ACC112 (cell line): ENCODE measurements at regions not wholly inside any gene's neighbourhood (a gene's known extent, or its start where the extent isn't known, plus 50 kb on each side); places are given as distances from the start of the nearest gene placed in this dataset.

ENCODE experiments used
- H2AFZ ChIP-seq: fragments of 200-600 bp; sonication (generic); one replicate; pipeline ENCODE4 v1.6.0; 2017; ENCODE audit warnings: antibody characterized with exemption, low read length; ENCODE audit not compliant: unreplicated experiment
- H3K27ac ChIP-seq: fragments of 200-600 bp; sonication (generic); 2 replicates; pipeline ENCODE4 v1.5.1; 2014; ENCODE audit warnings: low read depth, mild to moderate bottlenecking, antibody characterized with exemption, low read length, moderate library complexity
- H3K27me3 ChIP-seq: fragments of 200-600 bp; sonication (generic); 2 replicates; pipeline ENCODE4 v1.6.1; 2014; ENCODE audit warnings: mild to moderate bottlenecking, antibody characterized with exemption, low read length, moderate library complexity, mixed read lengths; ENCODE audit not compliant: insufficient read depth
- H3K36me3 ChIP-seq: fragments of 200-600 bp; sonication (generic); 2 replicates; pipeline ENCODE4 v1.6.1; 2016; ENCODE audit warnings: mild to moderate bottlenecking, antibody characterized with exemption, low read length, moderate library complexity, mixed read lengths; ENCODE audit not compliant: insufficient read depth
- H3K4me1 ChIP-seq: fragments of 200-600 bp; sonication (generic); one replicate; pipeline ENCODE4 v1.6.1; 2016; ENCODE audit warnings: low read length, mixed read lengths; ENCODE audit not compliant: insufficient read depth, unreplicated experiment, control insufficient read depth
- H3K4me3 ChIP-seq: fragments of 200-600 bp; sonication (generic); 2 replicates; pipeline ENCODE4 v1.5.1; 2014; ENCODE audit warnings: mild to moderate bottlenecking, low read depth, low read length
- H3K79me2 ChIP-seq: fragments of 200-600 bp; sonication (generic); one replicate; pipeline ENCODE4 v1.6.0; 2016; ENCODE audit warnings: low read length; ENCODE audit not compliant: control insufficient read depth, unreplicated experiment, insufficient read depth

DNA sequence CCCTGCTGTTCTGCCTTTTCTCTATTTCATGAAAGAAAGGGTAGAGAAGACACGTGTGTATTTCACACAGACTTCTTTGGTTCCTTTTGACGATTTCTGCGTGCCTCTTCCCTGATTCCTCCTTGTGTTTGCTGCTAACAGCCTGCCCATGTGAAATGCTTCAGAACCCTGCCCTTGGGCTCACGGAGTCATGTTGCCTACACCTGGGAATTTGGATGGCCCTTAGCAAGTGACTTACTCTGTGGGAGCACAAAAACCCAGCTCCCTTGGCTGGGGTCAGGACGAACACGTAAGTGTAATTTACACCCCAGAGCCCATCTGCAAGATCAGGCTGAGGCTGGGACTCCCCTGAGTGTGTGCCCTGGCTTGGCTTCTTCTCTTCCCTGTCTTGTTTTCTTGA is 220.3 kb upstream of the BCOR start:
- Histone ChIP-seq H3K4me3 (no peak overlapping the region), H3K4me1 (no peaks in the 10 kb centered on the region), H3K27ac (no peak overlapping the region), H3K79me2 (no peaks in the 10 kb centered on the region), H3K27me3 (peaks cover 6% of the 10 kb centered on the region; the same call in 1 of the 2 replicates), H3K36me3 (no peaks in the 10 kb centered on the region), H2AFZ (no peak overlapping the region)

DNA sequence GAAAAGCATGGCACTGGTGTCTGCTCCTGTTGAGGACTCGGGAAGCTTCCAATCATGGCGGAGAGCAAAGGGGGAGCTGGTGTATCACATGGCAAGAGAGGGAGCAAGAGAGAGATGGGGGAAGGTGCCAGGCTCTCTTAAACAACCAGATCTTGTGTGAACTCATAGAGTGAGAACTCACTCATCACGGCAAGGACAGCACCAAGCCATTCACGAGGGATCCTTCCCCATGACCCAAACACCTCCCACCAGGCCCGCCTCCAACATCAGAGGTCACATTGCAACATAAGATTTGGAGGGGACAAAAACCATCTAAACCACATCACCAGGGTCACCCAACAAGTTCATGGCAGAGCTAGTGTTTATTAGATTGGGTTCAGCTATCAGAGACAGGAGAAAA is 218.7 kb upstream of the BCOR start:
- Histone ChIP-seq H3K4me3 (no peak overlapping the region), H2AFZ (no peak overlapping the region), H3K27ac (no peak overlapping the region), H3K4me1 (no peaks in the 10 kb centered on the region), H3K79me2 (no peaks in the 10 kb centered on the region), H3K27me3 (peaks cover 6% of the 10 kb centered on the region; the same call in 1 of the 2 replicates), H3K36me3 (no peaks in the 10 kb centered on the region)

DNA sequence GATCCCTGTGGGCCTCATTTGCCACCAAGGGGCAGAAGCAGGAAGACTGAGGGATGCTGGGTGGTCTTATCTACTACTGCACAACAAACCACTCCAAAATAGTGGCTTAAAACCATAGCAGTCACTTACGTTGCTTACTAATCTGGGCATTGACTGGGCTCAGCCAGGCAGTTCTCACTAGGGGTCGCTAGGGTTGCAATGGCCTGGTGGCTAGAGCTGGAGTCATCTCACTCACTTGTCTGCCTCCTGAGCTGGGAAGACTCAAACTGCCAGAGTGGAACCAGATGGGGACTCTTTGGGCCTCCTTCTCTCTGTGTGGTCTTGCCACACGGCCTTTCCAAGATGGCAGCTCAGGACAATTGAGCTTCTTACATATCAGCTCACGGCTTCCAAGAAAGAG is 216.3 kb upstream of the BCOR start:
- H3K79me2 ChIP-seq, result no peaks in the 10 kb centered on the region
- H2AFZ ChIP-seq, result no peak overlapping the region
- H3K4me1 ChIP-seq, result no peaks in the 10 kb centered on the region
- no peaks in the 10 kb centered on the region for H3K27me3 ChIP-seq
- no peak overlapping the region for H3K27ac ChIP-seq
- H3K4me3 ChIP-seq, result no peak overlapping the region
- H3K36me3 ChIP-seq, result no peaks in the 10 kb centered on the region

DNA sequence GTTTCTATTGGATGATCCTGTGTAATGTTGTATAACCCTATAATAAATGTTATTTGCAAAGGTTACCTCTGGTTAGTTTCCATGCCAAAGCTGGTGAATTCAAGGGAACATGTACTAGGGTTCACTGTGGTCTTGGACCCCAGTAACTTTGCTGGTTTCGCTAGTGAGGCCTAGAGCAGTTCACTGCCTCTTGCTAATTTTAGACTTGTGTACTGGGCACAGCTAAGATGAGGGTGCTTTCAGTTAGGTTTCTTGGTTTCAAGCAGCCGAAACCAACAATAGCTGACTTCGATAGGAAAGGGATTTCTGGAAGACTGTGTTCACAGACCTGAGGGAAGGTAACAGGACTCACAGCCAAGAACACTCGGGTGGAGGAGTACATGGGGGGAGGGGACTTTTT is 215.5 kb upstream of the BCOR start:
- Histone ChIP-seq H3K4me1 (no peaks in the 10 kb centered on the region), H3K27me3 (no peaks in the 10 kb centered on the region), H2AFZ (no peak overlapping the region), H3K4me3 (no peak overlapping the region), H3K79me2 (no peaks in the 10 kb centered on the region), H3K27ac (no peak overlapping the region), H3K36me3 (no peaks in the 10 kb centered on the region)

DNA sequence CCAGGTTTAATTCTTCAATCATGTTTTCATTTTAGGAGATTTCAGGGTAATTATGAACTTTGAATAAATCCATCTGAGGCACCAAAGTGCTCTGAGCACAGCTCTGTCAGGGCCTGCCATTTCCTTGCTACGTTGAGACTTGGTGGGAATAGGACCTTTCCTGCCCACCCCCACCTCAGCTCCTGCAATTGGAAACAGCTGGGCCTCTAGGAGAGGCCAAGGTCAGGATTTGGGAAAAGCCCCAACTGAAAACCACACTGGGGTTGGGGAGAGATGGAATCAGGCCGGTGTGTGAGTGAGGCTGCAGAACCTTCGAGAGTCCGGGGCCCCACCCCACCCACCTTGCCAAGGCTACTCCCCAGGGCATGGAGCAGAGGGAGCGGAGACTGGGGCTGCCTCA is 212.7 kb upstream of the BCOR start:
- Histone ChIP-seq H3K4me3 (no peak overlapping the region), H3K27me3 (no peaks in the 10 kb centered on the region), H2AFZ (no peak overlapping the region), H3K36me3 (no peaks in the 10 kb centered on the region), H3K79me2 (no peaks in the 10 kb centered on the region), H3K4me1 (no peaks in the 10 kb centered on the region), H3K27ac (no peak overlapping the region)

- H3K27ac ChIP-seq, result no peak overlapping the region
- H3K4me3 ChIP-seq, result no peak overlapping the region
- H3K79me2 ChIP-seq, result no peaks in the 10 kb centered on the region
- H3K36me3 ChIP-seq, result no peaks in the 10 kb centered on the region
- H2AFZ ChIP-seq, result no peak overlapping the region
- no peaks in the 10 kb centered on the region for H3K27me3 ChIP-seq
- H3K4me1 ChIP-seq, result no peaks in the 10 kb centered on the region
These were observed 212.3 kb upstream of the BCOR start for GRCh38 chrX:40310016-40310415.

DNA sequence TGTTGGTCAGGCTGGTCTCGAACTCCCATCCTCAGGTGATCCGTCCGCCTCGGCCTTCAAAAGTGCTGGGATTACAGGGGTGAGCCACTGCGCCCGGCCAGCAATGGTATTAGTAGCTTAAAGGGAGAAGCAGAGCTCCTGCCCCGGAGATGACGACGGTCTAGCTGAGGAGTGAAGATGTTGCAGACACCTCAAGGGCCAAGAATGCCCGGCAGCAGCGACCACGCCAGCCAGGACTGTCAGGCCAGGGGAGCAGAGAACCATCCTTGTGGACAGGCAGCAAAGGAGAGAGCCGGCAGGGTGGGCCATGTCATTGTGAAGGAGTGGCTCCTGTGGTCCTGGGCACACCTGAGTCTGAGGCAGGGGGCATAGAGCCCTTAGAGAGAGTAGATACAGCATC is 210.1 kb upstream of the BCOR start:
- no peak overlapping the region for H3K4me3 ChIP-seq
- H3K79me2 ChIP-seq, result no peaks in the 10 kb centered on the region
- H3K27me3 ChIP-seq, result no peaks in the 10 kb centered on the region
- no peak overlapping the region for H3K27ac ChIP-seq
- H3K36me3 ChIP-seq, result no peaks in the 10 kb centered on the region
- H2AFZ ChIP-seq, result no peak overlapping the region
- no peaks in the 10 kb centered on the region for H3K4me1 ChIP-seq

DNA sequence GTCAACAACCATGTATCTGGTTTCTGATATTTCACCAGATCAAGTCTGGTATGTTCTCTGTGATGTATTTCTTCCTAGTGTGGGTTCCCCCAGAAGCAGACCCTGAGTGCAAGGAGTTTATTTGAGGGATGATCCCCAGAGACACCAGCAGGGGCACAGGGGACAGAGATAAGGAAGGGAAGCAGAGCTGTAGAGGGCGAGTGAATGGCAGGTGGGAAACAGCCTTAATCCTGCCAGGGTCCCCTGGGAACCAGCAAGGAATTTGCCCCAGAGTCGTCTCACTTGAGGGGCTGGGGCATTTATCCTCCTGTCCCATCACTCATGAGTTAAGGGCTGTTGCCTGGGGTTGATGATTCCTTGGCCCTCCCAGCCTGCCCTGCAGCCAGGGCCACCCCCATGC is 206.4 kb upstream of the BCOR start:
- Histone ChIP-seq H3K4me3 (no peak overlapping the region), H3K4me1 (no peaks in the 10 kb centered on the region), H3K27me3 (no peaks in the 10 kb centered on the region), H2AFZ (no peak overlapping the region), H3K79me2 (no peaks in the 10 kb centered on the region), H3K36me3 (no peaks in the 10 kb centered on the region), H3K27ac (no peak overlapping the region)

GRCh38 chrX:40303256-40304077 is 205.7 kb upstream of the BCOR start:
- no peaks in the 10 kb centered on the region for H3K27me3 ChIP-seq
- no peaks in the 10 kb centered on the region for H3K79me2 ChIP-seq
- no peak overlapping the region for H3K27ac ChIP-seq
- no peak overlapping the region for H3K4me3 ChIP-seq
- no peak overlapping the region for H2AFZ ChIP-seq
- H3K4me1 ChIP-seq, result no peaks in the 10 kb centered on the region
- H3K36me3 ChIP-seq, result no peaks in the 10 kb centered on the region

DNA sequence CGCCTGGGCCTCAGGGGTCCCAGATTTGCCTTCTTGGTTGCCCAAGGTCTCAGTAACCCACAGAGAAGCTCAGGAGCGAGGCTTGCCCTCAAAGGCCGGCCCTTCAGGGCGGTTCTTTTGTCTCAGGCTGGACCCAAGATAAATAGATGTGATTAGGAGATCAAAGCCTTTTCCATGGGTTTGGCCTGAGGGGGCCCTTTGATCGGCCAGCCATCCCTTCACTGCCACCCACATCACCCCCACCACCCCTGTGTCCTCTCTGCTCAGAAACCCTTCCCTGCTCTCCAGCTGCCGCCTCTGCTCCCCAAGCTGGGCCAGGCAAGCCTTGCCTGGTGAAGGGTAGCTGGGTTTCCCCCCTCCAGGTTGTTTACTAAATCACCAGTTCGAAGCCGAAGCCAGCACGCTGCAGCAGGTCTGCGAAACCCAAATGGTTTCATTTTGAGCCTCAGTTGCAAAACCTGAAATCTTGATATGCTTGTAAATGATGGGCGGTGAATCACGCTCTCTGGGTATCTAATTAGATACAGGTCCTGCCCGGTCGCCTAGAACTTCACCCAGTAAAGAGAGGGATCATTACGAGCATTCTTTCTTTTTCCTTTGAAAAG is 202.6 kb upstream of the BCOR start:
- H3K79me2 ChIP-seq, result no peaks in the 10 kb centered on the region
- no peak overlapping the region for H2AFZ ChIP-seq
- H3K27me3 ChIP-seq, result no peaks in the 10 kb centered on the region
- no peaks in the 10 kb centered on the region for H3K4me1 ChIP-seq
- no peak overlapping the region for H3K27ac ChIP-seq
- no peaks in the 10 kb centered on the region for H3K36me3 ChIP-seq
- H3K4me3 ChIP-seq, result no peak overlapping the region

DNA sequence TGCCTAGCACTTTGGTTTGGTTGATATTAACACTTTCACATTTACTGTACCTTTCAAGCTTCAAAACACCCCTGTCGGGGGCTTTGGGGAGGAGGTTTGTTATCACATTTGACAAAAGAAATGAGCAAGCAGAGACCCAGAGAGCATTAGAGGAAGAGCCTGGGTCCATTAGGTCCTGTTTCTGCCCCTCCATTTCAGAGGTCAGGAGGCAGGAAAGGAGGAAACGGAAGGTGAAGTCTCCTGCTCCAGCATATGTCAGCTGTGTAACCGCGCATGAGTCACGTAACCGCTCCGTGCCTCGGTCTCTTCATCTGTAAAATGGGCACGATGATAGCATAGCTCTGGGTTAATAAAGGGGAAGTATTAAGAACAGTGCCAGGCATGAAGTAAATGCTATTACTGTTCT is 201.9 kb upstream of the BCOR start:
- H3K27me3 ChIP-seq, result no peaks in the 10 kb centered on the region
- H3K79me2 ChIP-seq, result no peaks in the 10 kb centered on the region
- no peak overlapping the region for H3K4me3 ChIP-seq
- H3K27ac ChIP-seq, result no peak overlapping the region
- no peaks in the 10 kb centered on the region for H3K36me3 ChIP-seq
- no peaks in the 10 kb centered on the region for H3K4me1 ChIP-seq
- no peak overlapping the region for H2AFZ ChIP-seq
